Panc1 (cell line): ENCODE measurements at regions not wholly inside any gene's neighbourhood (a gene's known extent, or its start where the extent isn't known, plus 50 kb on each side); places are given as distances from the start of the nearest gene placed in this dataset.

Experiments used
- ATAC-seq: fragments of 200-7000 bp; cut with Tn5 transposase; 2 replicates; pipeline ENCODE4 v1.9.1; 2020; ENCODE audit warnings: mild to moderate bottlenecking, moderate library complexity
- BruUV-seq: library from RNA; stranded (reverse); fragments of 400-500 nt; replicated peaks from 2 replicates; lab custom pipeline; 2021; lab: Mats Ljungman, UMichigan
- CTCF ChIA-PET: fragments of 300-600 bp; sonication (Branson Sonifier 250); formaldehyde crosslinking; loops from one replicate; lab custom pipeline; 2022; ENCODE audit warnings: antibody characterized with exemption; lab: Charles Lee
- POLR2A ChIA-PET: fragments of 300-600 bp; sonication (Branson Sonifier 250); formaldehyde crosslinking; loops from one replicate; lab custom pipeline; 2022; ENCODE audit warnings: antibody characterized with exemption; lab: Charles Lee
- DNase-seq: peaks from one replicate; pipeline ENCODE4 v3.0.0-alpha.2; 2010; ENCODE audit warnings: low read depth, low spot score
- H3K27ac ChIP-seq: 2 replicates; pipeline ENCODE4 v1.5.1; 2011; ENCODE audit warnings: mild to moderate bottlenecking, low read length, inconsistent platforms
- H3K27me3 ChIP-seq: fragments of 200-500 bp; sonication (Bioruptor generic); 2 replicates; pipeline ENCODE4 v1.6.0; 2014; ENCODE audit warnings: low read length, inconsistent platforms; ENCODE audit not compliant: control insufficient read depth, insufficient read depth
- H3K36me3 ChIP-seq: fragments of 200-500 bp; sonication (Bioruptor generic); 2 replicates; pipeline ENCODE4 v1.5.1; 2014; ENCODE audit warnings: inconsistent platforms, mild to moderate bottlenecking, low read length, moderate library complexity; ENCODE audit not compliant: control insufficient read depth, insufficient read depth
- H3K4me1 ChIP-seq: 2 replicates; pipeline ENCODE4 v1.5.1; 2011; ENCODE audit warnings: inconsistent platforms, mild to moderate bottlenecking, low read length, moderate library complexity; ENCODE audit not compliant: control insufficient read depth, insufficient read depth
- H3K4me3 ChIP-seq, 2 experiments: 2 replicates each; pipeline ENCODE4 v1.5.1; 2011 to 2012; ENCODE audit warnings: low read depth in 2 of 2, low read length in 2 of 2, mild to moderate bottlenecking in 2 of 2, inconsistent platforms in 1 of 2, moderate library complexity in 1 of 2
- H3K9me3 ChIP-seq: fragments of 200-500 bp; sonication (Bioruptor generic); 2 replicates; pipeline ENCODE4 v1.5.1; 2014; ENCODE audit warnings: low read depth, mild to moderate bottlenecking, inconsistent platforms, low read length, moderate library complexity; ENCODE audit not compliant: control insufficient read depth, insufficient read depth
- CTCF ChIP-seq: fragments of 450-650 bp; IDR thresholded peaks from 2 replicates; pipeline ENCODE4 v1.5.1; 2017; ENCODE audit warnings: mild to moderate bottlenecking
- POLR2AphosphoS5 ChIP-seq: IDR thresholded peaks from 2 replicates; pipeline ENCODE4 v1.6.1; 2012; ENCODE audit warnings: mild to moderate bottlenecking, low read depth, low read length, moderate library complexity
- REST ChIP-seq, 2 experiments: IDR thresholded peaks; 2 replicates each; pipeline ENCODE4 v1.6.1; 2011 to 2012; ENCODE audit warnings: low read depth in 2 of 2, control low read depth in 1 of 2, low read length in 1 of 2, mild to moderate bottlenecking in 1 of 2, moderate library complexity in 1 of 2; ENCODE audit not compliant: insufficient read depth in 1 of 2
- SIN3A ChIP-seq: IDR thresholded peaks from 2 replicates; pipeline ENCODE4 v1.6.1; 2012; ENCODE audit warnings: low read depth, mild to moderate bottlenecking, low read length, moderate library complexity, borderline replicate concordance; ENCODE audit not compliant: insufficient read depth
- TCF7L2 ChIP-seq: IDR thresholded peaks from 2 replicates; pipeline ENCODE4 v1.6.1; 2011; ENCODE audit warnings: mild to moderate bottlenecking, low read depth, low read length, inconsistent platforms
- in situ Hi-C: cut with HindIII; loops from 2 replicates; pipeline ENCODE4 v1.10.0; 2016; ENCODE audit warnings: low sequenced_read_pairs, low pct_unique_long_range_greater_than_20kb
- intact Hi-C: fragments of 100-400 bp; cut with micrococcal nuclease; formaldehyde crosslinking; loops from one replicate; pipeline ENCODE4 v1.10.0; 2022; ENCODE audit not compliant: unreplicated experiment

- ATAC-seq (no peak), DNase-seq (no peak)
- intact Hi-C loops (no loop called here), in situ Hi-C loops (no loop called here)
- POLR2A ChIA-PET: no interaction called here
- TF ChIP-seq POLR2AphosphoS5 (no peak), TCF7L2 (no peak), REST (IDR thresholded peaks at IDR 0.05; ENCODE audit: insufficient read depth in 1 of 2, low read depth in 2 of 2, low read length in 1 of 2) (no peak), SIN3A (no peak), CTCF (no peak)
- H3K27ac ChIP-seq: no peak overlapping the region
- H3K9me3 ChIP-seq: peaks cover 9% of the 10 kb centered on the region
- H3K4me3 ChIP-seq: no peak overlapping the region
- H3K4me1 ChIP-seq: no peaks in the 10 kb centered on the region
- H3K27me3 ChIP-seq: no peaks in the 10 kb centered on the region
- H3K36me3 ChIP-seq: no peaks in the 10 kb centered on the region
- CTCF ChIA-PET: no interaction called here
- no TSS peak for BruUV-seq
These were observed 365.9 kb downstream of the PTPRU start for GRCh38 chr1:29602203-29602602.

GRCh38 chr1:29601021-29601420 is 364.7 kb downstream of the PTPRU start:
- ATAC-seq (no peak), DNase-seq (no peak)
- Histone ChIP-seq H3K27me3 (no peaks in the 10 kb centered on the region), H3K27ac (no peak overlapping the region), H3K4me3 (no peak overlapping the region), H3K4me1 (no peaks in the 10 kb centered on the region), H3K9me3 (peaks cover 2% of the 10 kb centered on the region; the same call in 1 of the 2 replicates), H3K36me3 (no peaks in the 10 kb centered on the region)
- CTCF ChIA-PET: no interaction called here
- in situ Hi-C loops (no loop called here), intact Hi-C loops (no loop called here)
- TF ChIP-seq CTCF: no peak
- no peak for TF ChIP-seq TCF7L2
- TF ChIP-seq REST (IDR thresholded peaks at IDR 0.05; ENCODE audit: insufficient read depth in 1 of 2, low read depth in 2 of 2, low read length in 1 of 2): no peak
- TF ChIP-seq SIN3A: no peak
- no peak for TF ChIP-seq POLR2AphosphoS5
- POLR2A ChIA-PET: no interaction called here
- BruUV-seq: no TSS peak
